Neural cell (in vitro differentiated cells): ENCODE measurements at regions not wholly inside any gene's neighbourhood (a gene's known extent, or its start where the extent isn't known, plus 50 kb on each side); places are given as distances from the start of the nearest gene placed in this dataset.

ENCODE experiments used
- H2AFZ ChIP-seq: fragments of 200-600, 300-800 bp; sonication (generic), shearing (Covaris generic); 2 replicates; pipeline ENCODE4 v1.6.0; 2014; ENCODE audit warnings: low read depth, mild to moderate bottlenecking, antibody characterized with exemption, low read length, moderate library complexity
- H3F3A ChIP-seq: fragments of 200-600 bp; shearing (Covaris generic); 2 replicates; pipeline ENCODE4 v1.6.1; 2016; ENCODE audit warnings: mild to moderate bottlenecking, moderate library complexity, mixed read lengths, antibody characterized with exemption, low read length; ENCODE audit not compliant: insufficient read depth, poor library complexity, severe bottlenecking
- H3K27ac ChIP-seq: fragments of 200-600, 300-800 bp; sonication (generic), shearing (Covaris generic); 2 replicates; pipeline ENCODE4 v1.5.1; 2014; ENCODE audit warnings: mild to moderate bottlenecking, low read length, moderate library complexity
- H3K27me3 ChIP-seq: fragments of 300-800, 200-600 bp; sonication (generic), shearing (Covaris generic); 2 replicates; pipeline ENCODE4 v1.6.0; 2014; ENCODE audit warnings: mild to moderate bottlenecking, low read depth, low read length, moderate library complexity; ENCODE audit not compliant: insufficient read depth
- H3K36me3 ChIP-seq: fragments of 300-800, 200-600 bp; sonication (generic), shearing (Covaris generic); 2 replicates; pipeline ENCODE4 v1.5.1; 2014; ENCODE audit warnings: mild to moderate bottlenecking, antibody characterized with exemption, low read length, moderate library complexity; ENCODE audit not compliant: insufficient read depth
- H3K4me2 ChIP-seq: fragments of 300-800, 200-600 bp; sonication (generic), shearing (Covaris generic); 2 replicates; pipeline ENCODE4 v1.6.0; 2014; ENCODE audit warnings: mild to moderate bottlenecking, low read length
- H3K4me3 ChIP-seq: fragments of 300-800, 200-600 bp; sonication (generic), shearing (Covaris generic); 2 replicates; pipeline ENCODE4 v1.5.1; 2014; ENCODE audit warnings: mild to moderate bottlenecking, low read length, moderate library complexity
- H3K79me2 ChIP-seq: fragments of 200-600 bp; shearing (Covaris generic); replicated peaks from 2 replicates; pipeline ENCODE4 v1.6.0; 2014; ENCODE audit warnings: mild to moderate bottlenecking, low read length, moderate library complexity; ENCODE audit not compliant: insufficient read depth
- H3K9ac ChIP-seq: fragments of 300-800, 200-600 bp; sonication (generic), shearing (Covaris generic); 2 replicates; pipeline ENCODE4 v1.6.1; 2016; ENCODE audit warnings: mild to moderate bottlenecking, low read length, mixed read lengths
- H3K9me2 ChIP-seq: fragments of 200-600 bp; shearing (Covaris generic); 2 replicates; pipeline ENCODE4 v1.6.1; 2016; ENCODE audit warnings: mild to moderate bottlenecking, low read length, mixed read lengths; ENCODE audit not compliant: insufficient read depth
- H3K9me3 ChIP-seq: fragments of 200-600, 300-800 bp; sonication (generic), shearing (Covaris generic); 2 replicates; pipeline ENCODE4 v1.6.1; 2016; ENCODE audit warnings: mild to moderate bottlenecking, mixed run types, low read length, moderate library complexity, mixed read lengths
- H4K20me1 ChIP-seq: fragments of 200-600 bp; shearing (Covaris generic); 2 replicates; pipeline ENCODE4 v1.6.1; 2016; ENCODE audit warnings: mild to moderate bottlenecking, mixed run types; ENCODE audit not compliant: insufficient read depth
- CTCF ChIP-seq: fragments of 450-650 bp; IDR thresholded peaks from 2 replicates; pipeline ENCODE4 v1.5.1; 2014; ENCODE audit warnings: antibody characterized with exemption, mild to moderate bottlenecking, moderate library complexity; ENCODE audit not compliant: poor library complexity, severe bottlenecking
- EP300 ChIP-seq: fragments of 450-650 bp; conservative IDR thresholded peaks from 2 replicates; pipeline ENCODE4 v1.6.1; 2014; ENCODE audit warnings: antibody characterized with exemption, mild to moderate bottlenecking, moderate library complexity; ENCODE audit not compliant: poor library complexity, severe bottlenecking
- EZH2 ChIP-seq: fragments of 200-600, 300-800 bp; shearing (Covaris generic), sonication (generic); IDR thresholded peaks from 2 replicates; pipeline ENCODE4 v1.6.1; 2014; ENCODE audit warnings: antibody characterized with exemption, low read length, borderline replicate concordance, mild to moderate bottlenecking; ENCODE audit not compliant: insufficient read depth, poor library complexity, severe bottlenecking
- MXI1 ChIP-seq: fragments of 450-650 bp; conservative IDR thresholded peaks from 2 replicates; pipeline ENCODE4 v1.6.1; 2014; ENCODE audit warnings: antibody characterized with exemption, mild to moderate bottlenecking; ENCODE audit not compliant: poor library complexity, severe bottlenecking
- POLR2AphosphoS5 ChIP-seq: IDR thresholded peaks from 2 replicates; pipeline ENCODE4 v1.6.1; 2012
- RAD21 ChIP-seq: fragments of 450-650 bp; conservative IDR thresholded peaks from 2 replicates; pipeline ENCODE4 v1.6.1; 2014; ENCODE audit warnings: antibody characterized with exemption, mild to moderate bottlenecking, moderate library complexity
- REST ChIP-seq: IDR thresholded peaks from 2 replicates; pipeline ENCODE4 v1.6.1; 2012; ENCODE audit warnings: borderline replicate concordance
- SMC3 ChIP-seq: fragments of 450-650 bp; conservative IDR thresholded peaks from 2 replicates; pipeline ENCODE4 v1.6.1; 2014; ENCODE audit warnings: antibody characterized with exemption, mild to moderate bottlenecking, moderate library complexity; ENCODE audit not compliant: poor library complexity
- TAF1 ChIP-seq: IDR thresholded peaks from 2 replicates; pipeline ENCODE4 v1.6.1; 2012; ENCODE audit warnings: low read depth

- H3K36me3 ChIP-seq = no peaks in the 10 kb centered on the region
These were observed 643.2 kb upstream of the RAB6C start for GRCh38 chr2:129336276-129336675.

GRCh38 chr2:129337076-129337475, 642.4 kb upstream of the RAB6C start:
- Histone ChIP-seq H3K79me2 (no peaks in the 10 kb centered on the region), H3K27me3 (no peaks in the 10 kb centered on the region), H3K4me3 (no peak overlapping the region), H3K27ac (no peak overlapping the region), H3K4me2 (no peak overlapping the region), H3K36me3 (no peaks in the 10 kb centered on the region), H2AFZ (no peak overlapping the region), H4K20me1 (no peaks in the 10 kb centered on the region), H3K9me2 (no peaks in the 10 kb centered on the region), H3K9me3 (no peaks in the 10 kb centered on the region), H3K9ac (no peak overlapping the region), H3F3A (no peaks in the 10 kb centered on the region)
- TF ChIP-seq SMC3 = no peak
- no peak for TF ChIP-seq MXI1
- TF ChIP-seq POLR2AphosphoS5 = no peak

More at GRCh38 chr2:129336276-129336675, 643.2 kb upstream of the RAB6C start:
- Histone ChIP-seq H3F3A (no peaks in the 10 kb centered on the region), H3K9me2 (no peaks in the 10 kb centered on the region), H3K4me2 (no peak overlapping the region), H3K9ac (no peak overlapping the region), H3K27me3 (no peaks in the 10 kb centered on the region), H3K4me3 (no peak overlapping the region), H3K79me2 (no peaks in the 10 kb centered on the region), H3K9me3 (no peaks in the 10 kb centered on the region), H4K20me1 (no peaks in the 10 kb centered on the region), H2AFZ (no peak overlapping the region), H3K27ac (no peak overlapping the region)
- TF ChIP-seq CTCF (no peak), RAD21 (no peak)

- Histone ChIP-seq H3K79me2 (no peaks in the 10 kb centered on the region), H3K4me3 (no peak overlapping the region), H3K4me2 (no peak overlapping the region), H3K9ac (no peak overlapping the region), H3F3A (no peaks in the 10 kb centered on the region), H3K27ac (no peak overlapping the region), H3K9me2 (no peaks in the 10 kb centered on the region), H3K36me3 (no peaks in the 10 kb centered on the region), H4K20me1 (no peaks in the 10 kb centered on the region), H3K27me3 (no peaks in the 10 kb centered on the region), H2AFZ (no peak overlapping the region), H3K9me3 (no peaks in the 10 kb centered on the region)
- no peak for TF ChIP-seq POLR2AphosphoS5
- TF ChIP-seq RAD21 = no peak
- no peak for TF ChIP-seq REST
- no peak for TF ChIP-seq CTCF
- TF ChIP-seq EP300 = no peak
- no peak for TF ChIP-seq TAF1
- no peak for TF ChIP-seq EZH2
- no peak for TF ChIP-seq SMC3
- no peak for TF ChIP-seq MXI1
These were observed 633.9 kb upstream of the RAB6C start for GRCh38 chr2:129345540-129345939.
